ENCODE measurements at regions not wholly inside any gene's neighbourhood (a gene's known extent, or its start where the extent isn't known, plus 50 kb on each side); places are given as distances from the start of the nearest gene placed in this dataset.

DNA sequence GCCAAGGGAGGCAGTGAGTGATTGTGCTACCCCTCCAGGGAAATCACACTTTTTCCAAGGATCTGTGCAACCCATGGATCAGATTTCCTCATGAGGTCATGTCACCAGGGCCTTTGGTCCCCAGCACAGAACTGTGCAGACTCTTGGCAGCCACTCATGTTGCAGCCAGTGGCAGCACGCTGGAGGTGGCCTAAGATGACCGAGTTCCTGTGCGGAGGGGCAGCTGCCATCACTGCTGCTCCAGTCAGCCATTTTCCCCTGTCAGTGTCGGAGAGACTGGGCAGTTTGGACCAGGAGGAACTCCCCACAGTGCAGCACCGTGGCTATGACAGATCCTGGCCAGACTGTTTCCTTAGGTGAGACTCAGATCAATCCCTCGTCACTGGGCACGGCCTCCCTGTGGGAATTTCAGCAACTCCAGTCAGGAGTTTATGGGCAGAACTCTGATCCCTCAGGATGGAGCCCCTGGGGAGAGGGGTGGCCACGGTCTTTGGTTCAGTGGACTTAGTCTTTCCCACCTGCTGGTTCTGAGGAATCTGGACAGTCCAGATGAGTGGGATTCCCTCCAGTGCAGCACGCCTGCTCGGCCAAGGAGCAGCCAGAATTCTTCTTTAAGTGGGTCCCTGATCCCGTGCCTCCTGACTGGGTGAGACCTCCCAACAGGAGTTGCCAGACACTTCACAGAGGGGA lies 194.6 kb upstream of the CARD18 start:
- TF ChIP-seq CTCF (IDR thresholded peaks at IDR 0.05; ENCODE audit: insufficient read depth, low read depth, low read length) (no peak), EZH2 (IDR thresholded peaks at IDR 0.05; ENCODE audit: insufficient read depth, low read length) (no peak)
